HEK293 (cell line): ENCODE measurements at regions not wholly inside any gene's neighbourhood (a gene's known extent, or its start where the extent isn't known, plus 50 kb on each side); places are given as distances from the start of the nearest gene placed in this dataset.

Source experiments
- CTCF ChIA-PET: fragments of 350-600 bp; formaldehyde crosslinking; extraction: SDS; loops from one replicate; lab custom pipeline; 2021; ENCODE audit warnings: antibody characterized with exemption; lab: Yijun Ruan, JAX
- POLR2A ChIA-PET: fragments of 300-600 bp; formaldehyde crosslinking; extraction: SDS; loops from one replicate; lab custom pipeline; 2020; ENCODE audit warnings: antibody characterized with exemption, inconsistent platforms; lab: Yijun Ruan, JAX
- H3K27ac ChIP-seq: fragments of 200-500 bp; sonication (Bioruptor generic); 2 replicates; pipeline ENCODE4 v1.5.1; 2014; ENCODE audit warnings: low read depth, low read length, control low read depth, inconsistent platforms; ENCODE audit errors: extremely low read depth
- H3K36me3 ChIP-seq, 2 experiments: fragments of 200-500 bp in 1 of 2; sonication (Bioruptor generic) in 1 of 2; 1 replicate in 1 of 2; 2 replicates in 1 of 2; pipeline ENCODE4 v1.5.1; 2014 to 2017; ENCODE audit warnings: inconsistent platforms in 2 of 2, low read length in 2 of 2; ENCODE audit not compliant: control insufficient read depth in 2 of 2, insufficient read depth in 1 of 2
- H3K4me1 ChIP-seq: fragments of 200-500 bp; sonication (Bioruptor generic); 2 replicates; pipeline ENCODE4 v1.5.1; 2014; ENCODE audit warnings: mild to moderate bottlenecking, low read length, inconsistent platforms; ENCODE audit not compliant: control insufficient read depth, insufficient read depth
- H3K4me3 ChIP-seq: 2 replicates; pipeline ENCODE4 v1.5.1; 2011; ENCODE audit warnings: low read depth, mild to moderate bottlenecking, control low read depth, low read length, moderate library complexity
- H3K9me3 ChIP-seq: fragments of 200-500 bp; sonication (Bioruptor generic); 2 replicates; pipeline ENCODE4 v1.5.1; 2014; ENCODE audit warnings: low read depth, low read length, inconsistent platforms; ENCODE audit not compliant: control insufficient read depth, insufficient read depth
- BCL11B ChIP-seq: fragments of 450-650 bp; formaldehyde crosslinking; IDR thresholded peaks from 2 replicates; pipeline ENCODE4 v1.5.1; 2016; ENCODE audit warnings: low read depth, missing biosample characterization, missing genetic modification characterization
- MEIS1 ChIP-seq: sonication (generic); formaldehyde crosslinking; IDR thresholded peaks from 2 replicates; pipeline ENCODE4 v1.8.1; 2022; ENCODE audit warnings: missing genetic modification reagents, mild to moderate bottlenecking, borderline replicate concordance
- YY1 ChIP-seq: fragments of 450-650 bp; formaldehyde crosslinking; IDR thresholded peaks from 2 replicates; pipeline ENCODE4 v1.5.1; 2018; ENCODE audit warnings: missing biosample characterization, missing genetic modification characterization
- ZBTB1 ChIP-seq: fragments of 450-650 bp; formaldehyde crosslinking; IDR thresholded peaks from 2 replicates; pipeline ENCODE4 v1.5.1; 2016; ENCODE audit warnings: missing biosample characterization, missing genetic modification characterization
- ZNF473 ChIP-seq: fragments of 450-650 bp; formaldehyde crosslinking; IDR thresholded peaks from 2 replicates; pipeline ENCODE4 v1.5.1; 2017; ENCODE audit warnings: missing biosample characterization, missing genetic modification characterization
- ZNF658 ChIP-seq: fragments of 450-650 bp; formaldehyde crosslinking; IDR thresholded peaks from 2 replicates; pipeline ENCODE4; 2016; ENCODE audit warnings: missing biosample characterization, missing genetic modification characterization
- TF ChIP-seq, protein P1 (sequence below): fragments of 450-650 bp; formaldehyde crosslinking; IDR thresholded peaks from 2 replicates; pipeline ENCODE4 v1.5.1; 2016; ENCODE audit warnings: missing biosample characterization, missing genetic modification characterization, low read depth
- TF ChIP-seq, protein P2 (sequence below): fragments of 450-650 bp; formaldehyde crosslinking; conservative IDR thresholded peaks from 2 replicates; pipeline ENCODE4 v1.5.1; 2016; ENCODE audit warnings: low read depth, missing biosample characterization, missing genetic modification characterization

DNA sequence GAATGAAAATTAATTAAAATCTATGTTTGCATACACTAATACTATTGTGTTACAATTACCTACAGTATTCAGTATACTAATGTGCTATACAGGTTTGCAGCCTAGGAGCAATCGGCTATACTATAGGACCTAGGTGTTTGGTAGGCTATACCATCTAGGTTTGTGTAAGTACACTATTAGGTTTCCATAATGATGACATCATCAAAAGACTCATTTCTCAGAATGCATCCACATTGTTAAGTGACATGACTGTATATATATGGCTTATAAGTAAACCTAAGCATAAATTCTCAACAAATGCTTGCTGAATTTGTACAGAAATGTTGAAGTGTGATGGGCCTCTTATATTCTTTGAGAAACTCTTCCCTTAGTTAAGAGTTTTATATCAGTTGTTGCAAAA is 206.5 kb upstream of the ZWINT start:
- CTCF ChIA-PET, result no interaction called here
- Histone ChIP-seq H3K27ac (no peak overlapping the region), H3K4me3 (no peak overlapping the region), H3K4me1 (no peaks in the 10 kb centered on the region), H3K9me3 (no peaks in the 10 kb centered on the region), H3K36me3 (no peaks in the 10 kb centered on the region)
- POLR2A ChIA-PET, result no interaction called here
- TF ChIP-seq ZNF658 (no peak), YY1 (tag by site-specific recombination) (no peak), ZNF473 (tag by site-specific recombination) (no peak), MEIS1 (CRISPR knock-in tag) (no peak), BCL11B (tag by site-specific recombination) (no peak), ZBTB1 (tag by site-specific recombination) (no peak)
- TF ChIP-seq, protein P1, sequence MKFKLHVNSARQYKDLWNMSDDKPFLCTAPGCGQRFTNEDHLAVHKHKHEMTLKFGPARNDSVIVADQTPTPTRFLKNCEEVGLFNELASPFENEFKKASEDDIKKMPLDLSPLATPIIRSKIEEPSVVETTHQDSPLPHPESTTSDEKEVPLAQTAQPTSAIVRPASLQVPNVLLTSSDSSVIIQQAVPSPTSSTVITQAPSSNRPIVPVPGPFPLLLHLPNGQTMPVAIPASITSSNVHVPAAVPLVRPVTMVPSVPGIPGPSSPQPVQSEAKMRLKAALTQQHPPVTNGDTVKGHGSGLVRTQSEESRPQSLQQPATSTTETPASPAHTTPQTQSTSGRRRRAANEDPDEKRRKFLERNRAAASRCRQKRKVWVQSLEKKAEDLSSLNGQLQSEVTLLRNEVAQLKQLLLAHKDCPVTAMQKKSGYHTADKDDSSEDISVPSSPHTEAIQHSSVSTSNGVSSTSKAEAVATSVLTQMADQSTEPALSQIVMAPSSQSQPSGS (tag by site-specific recombination), result peak; percentile 38; the same call in 1 of the 2 replicates
- TF ChIP-seq, protein P2, sequence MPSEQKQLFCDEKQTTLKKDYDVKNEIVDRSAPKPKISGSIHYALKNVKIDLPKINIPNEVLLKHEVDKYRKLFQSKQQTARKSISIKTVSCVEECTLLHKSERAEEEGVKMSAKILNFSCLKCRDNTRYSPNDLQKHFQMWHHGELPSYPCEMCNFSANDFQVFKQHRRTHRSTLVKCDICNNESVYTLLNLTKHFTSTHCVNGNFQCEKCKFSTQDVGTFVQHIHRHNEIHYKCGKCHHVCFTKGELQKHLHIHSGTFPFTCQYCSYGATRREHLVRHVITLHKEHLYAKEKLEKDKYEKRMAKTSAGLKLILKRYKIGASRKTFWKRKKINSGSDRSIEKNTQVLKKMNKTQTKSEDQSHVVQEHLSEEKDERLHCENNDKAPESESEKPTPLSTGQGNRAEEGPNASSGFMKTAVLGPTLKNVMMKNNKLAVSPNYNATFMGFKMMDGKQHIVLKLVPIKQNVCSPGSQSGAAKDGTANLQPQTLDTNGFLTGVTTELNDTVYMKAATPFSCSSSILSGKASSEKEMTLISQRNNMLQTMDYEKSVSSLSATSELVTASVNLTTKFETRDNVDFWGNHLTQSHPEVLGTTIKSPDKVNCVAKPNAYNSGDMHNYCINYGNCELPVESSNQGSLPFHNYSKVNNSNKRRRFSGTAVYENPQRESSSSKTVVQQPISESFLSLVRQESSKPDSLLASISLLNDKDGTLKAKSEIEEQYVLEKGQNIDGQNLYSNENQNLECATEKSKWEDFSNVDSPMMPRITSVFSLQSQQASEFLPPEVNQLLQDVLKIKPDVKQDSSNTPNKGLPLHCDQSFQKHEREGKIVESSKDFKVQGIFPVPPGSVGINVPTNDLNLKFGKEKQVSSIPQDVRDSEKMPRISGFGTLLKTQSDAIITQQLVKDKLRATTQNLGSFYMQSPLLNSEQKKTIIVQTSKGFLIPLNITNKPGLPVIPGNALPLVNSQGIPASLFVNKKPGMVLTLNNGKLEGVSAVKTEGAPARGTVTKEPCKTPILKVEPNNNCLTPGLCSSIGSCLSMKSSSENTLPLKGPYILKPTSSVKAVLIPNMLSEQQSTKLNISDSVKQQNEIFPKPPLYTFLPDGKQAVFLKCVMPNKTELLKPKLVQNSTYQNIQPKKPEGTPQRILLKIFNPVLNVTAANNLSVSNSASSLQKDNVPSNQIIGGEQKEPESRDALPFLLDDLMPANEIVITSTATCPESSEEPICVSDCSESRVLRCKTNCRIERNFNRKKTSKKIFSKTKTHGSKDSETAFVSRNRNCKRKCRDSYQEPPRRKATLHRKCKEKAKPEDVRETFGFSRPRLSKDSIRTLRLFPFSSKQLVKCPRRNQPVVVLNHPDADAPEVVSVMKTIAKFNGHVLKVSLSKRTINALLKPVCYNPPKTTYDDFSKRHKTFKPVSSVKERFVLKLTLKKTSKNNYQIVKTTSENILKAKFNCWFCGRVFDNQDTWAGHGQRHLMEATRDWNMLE, result no peak
- TF ChIP-seq, all 188 proteins: peak for 1

DNA sequence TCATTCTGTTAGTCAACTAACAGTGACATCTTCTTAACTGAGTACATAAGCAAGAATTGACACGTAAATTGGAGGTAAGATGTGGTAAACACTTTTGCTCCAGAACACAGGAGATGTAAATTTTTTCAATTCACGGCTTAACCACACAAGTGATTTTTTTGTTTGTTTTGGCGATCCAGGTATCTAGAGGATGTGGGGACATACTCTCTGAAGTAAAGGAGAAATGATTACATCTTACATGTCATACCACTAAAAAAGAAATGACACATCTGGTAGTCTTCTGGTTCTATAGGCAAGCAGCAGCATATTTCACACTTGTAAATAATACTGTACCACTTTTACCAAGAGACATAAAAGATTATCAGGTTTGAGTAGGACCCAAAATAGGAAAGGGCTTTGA is 200.3 kb upstream of the ZWINT start:
- no peaks in the 10 kb centered on the region for H3K9me3 ChIP-seq
- CTCF ChIA-PET, result interaction anchor here (0.6 kb wide), 1 partner anchor 1358 kb away, joined by 3 read pairs; no protein-coding TSS in a partner anchor

More for the DNA sequence above, 200.3 kb upstream of the ZWINT start:
- no peaks in the 10 kb centered on the region for H3K4me1 ChIP-seq
- no peak overlapping the region for H3K4me3 ChIP-seq
- no peaks in the 10 kb centered on the region for H3K36me3 ChIP-seq
- H3K27ac ChIP-seq, result no peak overlapping the region
- TF ChIP-seq, protein P2, result no peak
- POLR2A ChIA-PET, result no interaction called here
